NCI-H226 (cell line): ENCODE measurements at regions not wholly inside any gene's neighbourhood (a gene's known extent, or its start where the extent isn't known, plus 50 kb on each side); places are given as distances from the start of the nearest gene placed in this dataset.
"Not testable (repeated sequence)": the region's sequence is repeated elsewhere in the genome, so short reads cannot be mapped to it uniquely, and the experiment has no call there.

Experiments
- DNase-seq: peaks from one replicate; pipeline ENCODE4 v3.0.0-alpha.2; 2015

GRCh38 chr2:242159921-242160320 is 290.4 kb downstream of the RTP5 start:
- DNase-seq = not testable (repeated sequence)

- DNase-seq = not testable (repeated sequence)
Observed at GRCh38 chr2:242165115-242165514, 295.6 kb downstream of the RTP5 start.

GRCh38 chr2:242171290-242171689 is 301.8 kb downstream of the RTP5 start:
- DNase-seq = not testable (repeated sequence)
